PFSK-1 (cell line): ENCODE measurements at regions not wholly inside any gene's neighbourhood (a gene's known extent, or its start where the extent isn't known, plus 50 kb on each side); places are given as distances from the start of the nearest gene placed in this dataset.

Source experiments
- FOXP2 ChIP-seq: optimal IDR thresholded peaks from 2 replicates; pipeline ENCODE3; 2011; ENCODE audit warnings: borderline replicate concordance, control low read depth, inconsistent platforms; ENCODE audit not compliant: insufficient read depth; ENCODE audit errors: extremely low read length, extremely low read depth
- POLR2AphosphoS5 ChIP-seq: IDR thresholded peaks from 2 replicates; pipeline ENCODE4 v1.6.1; 2012; ENCODE audit warnings: low read depth, mild to moderate bottlenecking, control low read depth, low read length, moderate library complexity
- REST ChIP-seq, 2 experiments: IDR thresholded peaks; 2 replicates each; pipeline versions ENCODE4 v1.6.1 to v1.8.0; 2011 to 2012; ENCODE audit warnings: low read depth in 2 of 2, low read length in 2 of 2, control low read depth in 1 of 2, inconsistent platforms in 1 of 2, mild to moderate bottlenecking in 1 of 2, moderate library complexity in 1 of 2; ENCODE audit not compliant: insufficient read depth in 1 of 2
- SIN3A ChIP-seq: IDR thresholded peaks from 2 replicates; pipeline ENCODE4 v1.6.1; 2012; ENCODE audit warnings: mild to moderate bottlenecking, low read length, moderate library complexity, borderline replicate concordance; ENCODE audit not compliant: insufficient read depth
- TAF1 ChIP-seq: IDR thresholded peaks from 2 replicates; pipeline ENCODE4 v1.6.1; 2012; ENCODE audit warnings: low read length, control low read depth, borderline replicate concordance; ENCODE audit not compliant: insufficient read depth

- TF ChIP-seq FOXP2 (no peak), SIN3A (no peak), POLR2AphosphoS5 (no peak), REST (IDR thresholded peaks at IDR 0.05; ENCODE audit: insufficient read depth in 1 of 2, low read depth in 2 of 2, low read length in 2 of 2) (no peak), TAF1 (no peak)
Measured at GRCh38 chr7:25383402-25383801, 155.1 kb upstream of the NPVF start.

GRCh38 chr7:25384788-25385505 lies 156.7 kb upstream of the NPVF start:
- TF ChIP-seq TAF1 (no peak), FOXP2 (no peak), POLR2AphosphoS5 (no peak), REST (IDR thresholded peaks at IDR 0.05; ENCODE audit: insufficient read depth in 1 of 2, low read depth in 2 of 2, low read length in 2 of 2) (no peak), SIN3A (no peak)

GRCh38 chr7:25385506-25386136 lies 157.3 kb upstream of the NPVF start:
- TF ChIP-seq POLR2AphosphoS5, result no peak
- no peak for TF ChIP-seq SIN3A
- no peak for TF ChIP-seq FOXP2
- TF ChIP-seq REST (IDR thresholded peaks at IDR 0.05; ENCODE audit: insufficient read depth in 1 of 2, low read depth in 2 of 2, low read length in 2 of 2), result no peak
- TF ChIP-seq TAF1, result no peak

- TF ChIP-seq POLR2AphosphoS5, result no peak
- TF ChIP-seq REST (IDR thresholded peaks at IDR 0.05; ENCODE audit: insufficient read depth in 1 of 2, low read depth in 2 of 2, low read length in 2 of 2), result no peak
- TF ChIP-seq SIN3A, result no peak
- no peak for TF ChIP-seq FOXP2
- TF ChIP-seq TAF1, result no peak
Measured at GRCh38 chr7:25386311-25386744, 158.0 kb upstream of the NPVF start.
